ENCODE measurements at regions not wholly inside any gene's neighbourhood (a gene's known extent, or its start where the extent isn't known, plus 50 kb on each side); places are given as distances from the start of the nearest gene placed in this dataset.
"Not testable (repeated sequence)": the region's sequence is repeated elsewhere in the genome, so short reads cannot be mapped to it uniquely, and the experiment has no call there.

- no peak for TF ChIP-seq CTCF (IDR thresholded peaks at IDR 0.05; ENCODE audit: low read depth, low read length)
Measured at GRCh38 chr11:23767576-23767975, 729.3 kb upstream of the LUZP2 start.

GRCh38 chr11:23769214-23769613 is 727.6 kb upstream of the LUZP2 start:
- TF ChIP-seq CTCF (IDR thresholded peaks at IDR 0.05; ENCODE audit: low read depth, low read length): no peak
- no peak overlapping the region for H3K4me3 ChIP-seq (ENCODE audit: low read depth, low read length)

More at GRCh38 chr11:23767576-23767975, 729.3 kb upstream of the LUZP2 start:
- no peak overlapping the region for H3K4me3 ChIP-seq (ENCODE audit: low read depth, low read length)

- no peak for TF ChIP-seq CTCF (IDR thresholded peaks at IDR 0.05; ENCODE audit: low read depth, low read length)
- H3K4me3 ChIP-seq (ENCODE audit: low read depth, low read length): no peak overlapping the region
Measured at GRCh38 chr11:23772081-23772480, 724.8 kb upstream of the LUZP2 start.

- H3K4me3 ChIP-seq (ENCODE audit: low read depth, low read length): no peak overlapping the region
- no peak for TF ChIP-seq CTCF (IDR thresholded peaks at IDR 0.05; ENCODE audit: low read depth, low read length)
Measured at GRCh38 chr11:23778971-23779370, 717.9 kb upstream of the LUZP2 start.

- no peak for TF ChIP-seq CTCF (IDR thresholded peaks at IDR 0.05; ENCODE audit: low read depth, low read length)
- no peak overlapping the region for H3K4me3 ChIP-seq (ENCODE audit: low read depth, low read length)
Measured at GRCh38 chr11:23780231-23780630, 716.6 kb upstream of the LUZP2 start.

GRCh38 chr11:23781803-23782560 is 714.9 kb upstream of the LUZP2 start:
- H3K4me3 ChIP-seq (ENCODE audit: low read depth, low read length): no peak overlapping the region

GRCh38 chr11:23786974-23787373 is 709.9 kb upstream of the LUZP2 start:
- not testable (repeated sequence) for H3K4me3 ChIP-seq (ENCODE audit: low read depth, low read length)

More at GRCh38 chr11:23781803-23782560, 714.9 kb upstream of the LUZP2 start:
- TF ChIP-seq CTCF (IDR thresholded peaks at IDR 0.05; ENCODE audit: low read depth, low read length): no peak
